ENCODE measurements at regions not wholly inside any gene's neighbourhood (a gene's known extent, or its start where the extent isn't known, plus 50 kb on each side); places are given as distances from the start of the nearest gene placed in this dataset.

DNA sequence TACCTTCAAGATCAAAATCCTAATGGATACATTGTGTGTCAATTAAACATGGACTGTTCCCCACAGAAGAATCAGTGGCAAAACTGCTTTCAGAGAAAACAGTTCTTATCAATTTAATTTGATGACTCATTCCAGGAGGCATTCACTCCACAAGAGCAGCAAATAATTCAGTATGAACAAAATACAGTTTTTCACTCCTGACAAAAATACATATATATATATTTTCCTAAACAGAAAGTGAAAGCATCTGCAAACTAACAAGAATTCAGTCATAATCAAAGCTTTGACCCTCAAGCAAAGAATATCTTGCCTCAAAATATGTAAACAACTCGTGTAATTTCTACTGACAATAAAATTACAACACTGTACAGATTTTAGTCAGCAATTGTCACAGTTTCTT is 685.1 kb upstream of the SLC8A1 start:
- TF ChIP-seq, protein P1, sequence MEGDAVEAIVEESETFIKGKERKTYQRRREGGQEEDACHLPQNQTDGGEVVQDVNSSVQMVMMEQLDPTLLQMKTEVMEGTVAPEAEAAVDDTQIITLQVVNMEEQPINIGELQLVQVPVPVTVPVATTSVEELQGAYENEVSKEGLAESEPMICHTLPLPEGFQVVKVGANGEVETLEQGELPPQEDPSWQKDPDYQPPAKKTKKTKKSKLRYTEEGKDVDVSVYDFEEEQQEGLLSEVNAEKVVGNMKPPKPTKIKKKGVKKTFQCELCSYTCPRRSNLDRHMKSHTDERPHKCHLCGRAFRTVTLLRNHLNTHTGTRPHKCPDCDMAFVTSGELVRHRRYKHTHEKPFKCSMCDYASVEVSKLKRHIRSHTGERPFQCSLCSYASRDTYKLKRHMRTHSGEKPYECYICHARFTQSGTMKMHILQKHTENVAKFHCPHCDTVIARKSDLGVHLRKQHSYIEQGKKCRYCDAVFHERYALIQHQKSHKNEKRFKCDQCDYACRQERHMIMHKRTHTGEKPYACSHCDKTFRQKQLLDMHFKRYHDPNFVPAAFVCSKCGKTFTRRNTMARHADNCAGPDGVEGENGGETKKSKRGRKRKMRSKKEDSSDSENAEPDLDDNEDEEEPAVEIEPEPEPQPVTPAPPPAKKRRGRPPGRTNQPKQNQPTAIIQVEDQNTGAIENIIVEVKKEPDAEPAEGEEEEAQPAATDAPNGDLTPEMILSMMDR (IDR thresholded peaks at IDR 0.05; ENCODE audit: control insufficient read depth, insufficient read depth, low read depth, low read length, missing control alignments), result no peak
- no peak for DNase-seq (ENCODE audit: low read depth)
- H3K4me3 ChIP-seq (ENCODE audit: control insufficient read depth, low read depth, low read length), result no peak overlapping the region

DNA sequence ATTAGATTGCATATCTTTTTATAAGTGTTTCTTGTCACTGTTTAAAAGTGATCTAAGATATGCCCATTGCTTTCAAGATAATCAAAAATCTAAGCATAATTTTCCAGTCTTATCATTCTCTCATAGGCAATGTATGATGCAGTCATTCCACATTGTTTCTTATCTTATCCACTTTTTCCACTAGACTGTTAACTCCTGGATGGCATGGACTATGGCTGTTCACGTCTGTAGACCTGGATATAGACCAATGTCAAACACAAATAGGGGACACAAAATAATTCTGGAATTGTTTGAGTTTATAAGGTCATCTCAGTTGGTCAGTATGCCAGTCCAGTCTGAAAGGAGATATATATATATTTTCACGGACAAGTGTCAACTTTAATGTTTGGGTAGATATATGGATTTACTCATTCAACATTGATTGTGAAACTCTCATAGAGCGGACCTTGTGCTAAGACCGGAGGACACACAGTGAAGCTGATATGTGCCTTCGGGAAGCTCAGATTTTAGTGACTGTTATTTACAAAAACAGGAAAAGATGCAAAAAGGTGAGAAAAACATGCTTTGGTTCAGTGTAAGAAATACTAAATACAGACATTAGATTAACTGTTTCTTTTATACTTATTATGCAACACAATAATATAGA is 689.4 kb upstream of the SLC8A1 start:
- TF ChIP-seq, protein P1 (IDR thresholded peaks at IDR 0.05; ENCODE audit: control insufficient read depth, insufficient read depth, low read depth, low read length, missing control alignments), result no peak
- no peak for DNase-seq (ENCODE audit: low read depth)
- no peak overlapping the region for H3K4me3 ChIP-seq (ENCODE audit: control insufficient read depth, low read depth, low read length)

DNA sequence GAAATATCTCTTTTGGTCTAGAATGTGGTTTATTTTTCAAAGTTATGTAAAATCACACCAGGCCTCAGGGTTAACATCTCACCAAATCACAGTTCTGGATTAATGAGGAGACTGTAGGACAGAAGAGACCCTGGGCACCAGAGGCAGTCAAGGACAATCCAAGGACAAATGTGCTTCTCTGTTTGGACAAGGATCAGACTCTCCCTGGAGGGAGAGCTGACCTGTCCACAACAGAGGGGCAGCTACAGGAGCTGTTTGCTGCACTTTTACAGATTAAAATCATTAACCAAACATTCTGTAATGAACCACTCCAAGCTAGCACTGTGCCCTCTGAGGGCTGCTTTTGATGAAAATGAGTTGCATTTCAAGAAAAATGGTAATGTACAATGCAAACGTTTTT is 690.6 kb upstream of the SLC8A1 start:
- H3K4me3 ChIP-seq (ENCODE audit: control insufficient read depth, low read depth, low read length), result no peak overlapping the region
- TF ChIP-seq, protein P1 (IDR thresholded peaks at IDR 0.05; ENCODE audit: control insufficient read depth, insufficient read depth, low read depth, low read length, missing control alignments), result no peak
- no peak for DNase-seq (ENCODE audit: low read depth)

DNA sequence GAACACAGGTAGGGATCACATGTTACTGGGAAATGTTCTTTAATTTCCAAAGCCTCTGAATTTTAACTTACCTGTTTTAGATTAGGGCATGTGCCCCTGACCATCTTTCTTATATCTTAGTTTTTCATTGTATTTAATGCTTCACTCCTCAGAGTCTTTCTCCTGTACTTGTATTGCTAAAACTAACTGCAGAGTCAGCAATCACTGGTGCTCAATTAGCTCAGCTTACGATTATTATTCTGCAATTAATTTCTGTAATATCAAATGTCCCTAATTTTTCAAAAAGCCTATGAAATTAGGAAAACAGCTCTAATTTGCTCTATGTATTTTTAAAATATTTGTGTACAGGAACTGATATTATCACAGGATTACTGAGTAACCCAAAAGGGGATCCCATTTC is 693.2 kb upstream of the SLC8A1 start:
- TF ChIP-seq, protein P1 (IDR thresholded peaks at IDR 0.05; ENCODE audit: control insufficient read depth, insufficient read depth, low read depth, low read length, missing control alignments), result no peak

DNA sequence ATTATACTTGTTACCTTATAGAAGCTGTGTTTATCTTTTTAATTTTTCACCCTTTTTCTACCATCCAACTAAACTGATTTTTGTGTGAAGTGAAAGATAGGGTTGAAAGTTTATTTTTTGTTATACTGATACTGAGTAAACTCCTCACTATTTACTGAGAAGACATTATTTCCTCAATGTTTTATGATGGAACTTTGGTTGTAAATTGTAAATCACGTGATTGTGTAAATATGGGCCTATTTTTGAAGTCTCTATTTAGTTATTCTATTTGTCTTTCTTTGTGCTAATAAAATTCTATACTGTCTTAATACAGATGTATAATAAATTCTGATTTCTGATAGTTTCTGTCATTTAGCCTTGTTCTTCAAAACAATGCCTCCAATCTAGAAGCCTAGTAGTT is 697.2 kb upstream of the SLC8A1 start:
- H3K4me3 ChIP-seq (ENCODE audit: control insufficient read depth, low read depth, low read length), result no peak overlapping the region
- no peak for DNase-seq (ENCODE audit: low read depth)
- TF ChIP-seq, protein P1 (IDR thresholded peaks at IDR 0.05; ENCODE audit: control insufficient read depth, insufficient read depth, low read depth, low read length, missing control alignments), result no peak

More for the DNA sequence above, 693.2 kb upstream of the SLC8A1 start:
- no peak overlapping the region for H3K4me3 ChIP-seq (ENCODE audit: control insufficient read depth, low read depth, low read length)
- DNase-seq (ENCODE audit: low read depth), result no peak

DNA sequence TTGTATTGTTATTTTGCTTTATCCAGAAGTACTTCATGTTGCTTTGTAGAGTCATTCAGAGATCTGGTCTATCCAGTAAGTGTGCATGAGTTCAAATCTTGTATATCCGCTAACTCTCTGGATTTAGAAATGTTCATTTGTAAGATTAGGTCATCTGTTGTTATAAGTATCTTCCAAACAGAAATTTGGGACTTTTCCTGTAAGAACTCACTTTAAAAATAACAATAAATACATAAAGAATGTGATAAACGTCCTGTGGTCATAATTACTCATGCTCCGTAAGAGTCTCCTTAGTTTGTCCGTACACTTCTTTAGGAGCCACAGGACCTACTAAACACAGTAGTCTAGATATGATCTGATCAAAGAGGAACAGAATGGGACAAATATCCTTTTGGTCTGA is 699.9 kb upstream of the SLC8A1 start:
- DNase-seq (ENCODE audit: low read depth), result no peak
- H3K4me3 ChIP-seq (ENCODE audit: control insufficient read depth, low read depth, low read length), result no peak overlapping the region
- TF ChIP-seq, protein P1 (IDR thresholded peaks at IDR 0.05; ENCODE audit: control insufficient read depth, insufficient read depth, low read depth, low read length, missing control alignments), result no peak
